KMS-11 (cell line): ENCODE measurements at regions not wholly inside any gene's neighbourhood (a gene's known extent, or its start where the extent isn't known, plus 50 kb on each side); places are given as distances from the start of the nearest gene placed in this dataset.

Source experiments
- H2AFZ ChIP-seq: fragments of 200-600 bp; sonication (generic); 2 replicates; pipeline ENCODE4 v1.6.1; 2016; ENCODE audit warnings: antibody characterized with exemption, mixed run types, low read depth
- H3K27ac ChIP-seq: fragments of 200-600 bp; sonication (generic); 2 replicates; pipeline ENCODE4 v1.6.1; 2016; ENCODE audit warnings: mild to moderate bottlenecking, mixed run types
- H3K27me3 ChIP-seq: fragments of 200-600 bp; sonication (generic); 2 replicates; pipeline ENCODE4 v1.6.1; 2017; ENCODE audit warnings: mild to moderate bottlenecking, low read depth, mixed run types, moderate library complexity; ENCODE audit not compliant: insufficient read depth
- H3K36me3 ChIP-seq: fragments of 200-600 bp; sonication (generic); 2 replicates; pipeline ENCODE4 v1.6.1; 2017; ENCODE audit warnings: mild to moderate bottlenecking, mixed run types; ENCODE audit not compliant: insufficient read depth
- H3K4me1 ChIP-seq: fragments of 200-600 bp; sonication (generic); 2 replicates; pipeline ENCODE4 v1.6.1; 2016; ENCODE audit warnings: mild to moderate bottlenecking, low read depth, mixed run types; ENCODE audit not compliant: poor library complexity, severe bottlenecking
- H3K4me2 ChIP-seq: fragments of 200-600 bp; sonication (generic); 2 replicates; pipeline ENCODE4 v1.7.0; 2016; ENCODE audit warnings: mild to moderate bottlenecking, mixed run types
- H3K4me3 ChIP-seq: fragments of 200-600 bp; sonication (generic); IDR thresholded peaks from 2 replicates; pipeline ENCODE4 v1.6.1; 2017; ENCODE audit warnings: low read depth, low read length, mixed read lengths; ENCODE audit not compliant: insufficient read depth
- H3K79me2 ChIP-seq: fragments of 200-600 bp; sonication (generic); 2 replicates; pipeline ENCODE4 v1.6.1; 2016; ENCODE audit warnings: low read depth, mixed run types; ENCODE audit not compliant: insufficient read depth
- H3K9ac ChIP-seq: fragments of 200-600 bp; sonication (generic); 2 replicates; pipeline ENCODE4 v1.6.1; 2016; ENCODE audit warnings: mild to moderate bottlenecking, mixed run types
- H4K20me1 ChIP-seq: fragments of 200-600 bp; sonication (generic); 2 replicates; pipeline ENCODE4 v1.6.1; 2016; ENCODE audit warnings: mild to moderate bottlenecking, mixed run types; ENCODE audit not compliant: insufficient read depth
- CTCF ChIP-seq: fragments of 200-600 bp; sonication (generic); conservative IDR thresholded peaks from 2 replicates; pipeline ENCODE4 v1.6.1; 2017; ENCODE audit warnings: low read depth, mild to moderate bottlenecking, antibody characterized with exemption, low read length, moderate library complexity, mixed read lengths

GRCh38 chr18:2482706-2483475 is 88.4 kb downstream of the METTL4 start:
- H3K4me1 ChIP-seq, result no peaks in the 10 kb centered on the region
- H3K4me2 ChIP-seq, result no peak overlapping the region
- no peaks in the 10 kb centered on the region for H3K27me3 ChIP-seq
- H3K27ac ChIP-seq, result no peak overlapping the region
- H3K36me3 ChIP-seq, result no peaks in the 10 kb centered on the region
- no peak overlapping the region for H3K4me3 ChIP-seq
- H2AFZ ChIP-seq, result no peak overlapping the region
- no peaks in the 10 kb centered on the region for H4K20me1 ChIP-seq
- no peaks in the 10 kb centered on the region for H3K79me2 ChIP-seq
- TF ChIP-seq CTCF, result no peak
- no peak overlapping the region for H3K9ac ChIP-seq

- Histone ChIP-seq H3K9ac (no peak overlapping the region), H2AFZ (no peak overlapping the region), H3K27me3 (no peaks in the 10 kb centered on the region), H3K27ac (no peak overlapping the region), H3K36me3 (no peaks in the 10 kb centered on the region), H3K79me2 (no peaks in the 10 kb centered on the region), H4K20me1 (no peaks in the 10 kb centered on the region), H3K4me2 (no peak overlapping the region), H3K4me3 (no peak overlapping the region), H3K4me1 (no peaks in the 10 kb centered on the region)
- no peak for TF ChIP-seq CTCF
Observed at GRCh38 chr18:2485983-2486382, 85.3 kb downstream of the METTL4 start.

- TF ChIP-seq CTCF, result no peak
- H3K4me3 ChIP-seq, result no peak overlapping the region
- H3K79me2 ChIP-seq, result no peaks in the 10 kb centered on the region
- no peak overlapping the region for H3K4me2 ChIP-seq
- H2AFZ ChIP-seq, result no peak overlapping the region
- no peaks in the 10 kb centered on the region for H3K36me3 ChIP-seq
- no peaks in the 10 kb centered on the region for H3K4me1 ChIP-seq
- no peak overlapping the region for H3K9ac ChIP-seq
- H3K27me3 ChIP-seq, result no peaks in the 10 kb centered on the region
- H4K20me1 ChIP-seq, result no peaks in the 10 kb centered on the region
- no peak overlapping the region for H3K27ac ChIP-seq
Observed at GRCh38 chr18:2486426-2486825, 84.9 kb downstream of the METTL4 start.
